CD4-positive, alpha-beta T cell (primary cell): ENCODE measurements at regions not wholly inside any gene's neighbourhood (a gene's known extent, or its start where the extent isn't known, plus 50 kb on each side); places are given as distances from the start of the nearest gene placed in this dataset.

Experiments used
- ATAC-seq: fragments of 200-7000 bp; cut with Tn5 transposase; one replicate; pipeline ENCODE4 v1.10.0; 2022; ENCODE audit warnings: mild to moderate bottlenecking; ENCODE audit not compliant: poor library complexity
- CTCF ChIA-PET: fragments of 350-600 bp; sonication (Branson Sonifier 250); formaldehyde crosslinking; loops from one replicate; lab custom pipeline; 2021; ENCODE audit warnings: antibody characterized with exemption, inconsistent platforms; lab: Charles Lee
- POLR2A ChIA-PET: fragments of 350-600 bp; sonication (Branson Sonifier 250); formaldehyde crosslinking; loops from one replicate; lab custom pipeline; 2021; ENCODE audit warnings: antibody characterized with exemption, inconsistent platforms; lab: Charles Lee
- DNase-seq, 14 experiments: peaks; one replicate each; pipeline ENCODE4 v3.0.0-alpha.2; 2013 to 2020; ENCODE audit warnings: mixed read lengths in 2 of 14
- H3K27ac ChIP-seq, 2 donors: one replicate each; pipeline versions ENCODE4 v1.5.1 to v1.7.0; 2013; ENCODE audit warnings: low read length in 2 of 2, low read depth in 1 of 2, mild to moderate bottlenecking in 1 of 2
- H3K27me3 ChIP-seq, 2 experiments: 1 replicate in 1 of 2; 2 replicates in 1 of 2; pipeline versions ENCODE4 v1.6.1 to v1.7.0; 2013; ENCODE audit warnings: low read length in 2 of 2, control low read depth in 1 of 2, mild to moderate bottlenecking in 1 of 2, moderate library complexity in 1 of 2; ENCODE audit not compliant: insufficient read depth in 2 of 2, control insufficient read depth in 1 of 2
- H3K36me3 ChIP-seq: one replicate; pipeline ENCODE4 v1.6.1; 2013; ENCODE audit warnings: low read length, control low read depth; ENCODE audit not compliant: insufficient read depth
- H3K4me1 ChIP-seq: one replicate; pipeline ENCODE4 v1.6.1; 2013; ENCODE audit warnings: low read length, control low read depth; ENCODE audit not compliant: insufficient read depth
- H3K4me3 ChIP-seq: one replicate; pipeline ENCODE4 v1.5.1; 2013; ENCODE audit warnings: mild to moderate bottlenecking, low read length, moderate library complexity
- H3K9me3 ChIP-seq, 2 experiments: 1 replicate in 1 of 2; 2 replicates in 1 of 2; pipeline versions ENCODE4 v1.6.1 to v1.7.0; 2013; ENCODE audit warnings: low read length in 2 of 2, mild to moderate bottlenecking in 2 of 2, control low read depth in 1 of 2, moderate library complexity in 1 of 2; ENCODE audit not compliant: control insufficient read depth in 1 of 2, insufficient read depth in 1 of 2
- H3K27ac Mint-ChIP-seq: one replicate; pipeline ENCODE4 v1.8.0; 2020; ENCODE audit warnings: mixed read lengths
- H3K27me3 Mint-ChIP-seq: one replicate; pipeline ENCODE4 v1.8.0; 2021; ENCODE audit warnings: mixed read lengths
- H3K36me3 Mint-ChIP-seq: one replicate; pipeline ENCODE4 v1.8.0; 2021; ENCODE audit warnings: low read depth, mixed read lengths
- H3K4me1 Mint-ChIP-seq: one replicate; pipeline ENCODE4 v1.8.0; 2021; ENCODE audit warnings: low read depth, mixed read lengths
- H3K4me3 Mint-ChIP-seq: one replicate; pipeline ENCODE4 v1.8.0; 2020; ENCODE audit warnings: mild to moderate bottlenecking, mixed read lengths
- H3K9me3 Mint-ChIP-seq: one replicate; pipeline ENCODE4 v1.8.0; 2020; ENCODE audit warnings: mixed read lengths
- CTCF ChIP-seq: fragments of 200-600 bp; IDR thresholded peaks from one replicate; pipeline ENCODE4 v1.8.0; 2022; ENCODE audit warnings: antibody characterized with exemption, mild to moderate bottlenecking
- intact Hi-C, 2 experiments: fragments of 100-400 bp; cut with DNase I in 1 of 2; cut with micrococcal nuclease in 1 of 2; formaldehyde crosslinking; loops; one replicate each; pipeline versions ENCODE4 v1.15.1 to v1.9.0; 2023 to 2025; cut with DNase I, micrococcal nuclease

- Mint-ChIP-seq H3K27me3 (peaks cover 5% of the 10 kb centered on the region), H3K9me3 (no peaks in the 10 kb centered on the region), H3K27ac (no peak overlapping the region), H3K4me3 (no peak overlapping the region), H3K36me3 (no peaks in the 10 kb centered on the region), H3K4me1 (no peaks in the 10 kb centered on the region)
- Histone ChIP-seq H3K4me3 (no peak overlapping the region), H3K4me1 (no peaks in the 10 kb centered on the region), H3K36me3 (no peaks in the 10 kb centered on the region), H3K27me3 (no peaks in the 10 kb centered on the region), H3K9me3 (no peaks in the 10 kb centered on the region), H3K27ac (no peak overlapping the region)
- intact Hi-C loops = no loop called here
- DNase-seq (no peak), ATAC-seq (no peak)
- POLR2A ChIA-PET = no interaction called here
- no peak for TF ChIP-seq CTCF
- CTCF ChIA-PET = no interaction called here
These were observed 176.6 kb upstream of the RAG2 start for GRCh38 chr11:36774603-36775002.

- intact Hi-C loops = no loop called here
- DNase-seq (no peak), ATAC-seq (no peak)
- ChIA-PET POLR2A (no interaction called here), CTCF (no interaction called here)
- Mint-ChIP-seq H3K4me3 (no peak overlapping the region), H3K27me3 (peaks cover 3% of the 10 kb centered on the region), H3K9me3 (no peaks in the 10 kb centered on the region), H3K36me3 (no peaks in the 10 kb centered on the region), H3K4me1 (no peaks in the 10 kb centered on the region), H3K27ac (no peak overlapping the region)
- Histone ChIP-seq H3K4me1 (no peaks in the 10 kb centered on the region), H3K27me3 (no peaks in the 10 kb centered on the region), H3K27ac (no peak overlapping the region), H3K4me3 (no peak overlapping the region), H3K9me3 (peaks cover 0 to 4% of the 10 kb centered on the region in 2 experiments), H3K36me3 (no peaks in the 10 kb centered on the region)
- no peak for TF ChIP-seq CTCF
These were observed 165.2 kb upstream of the RAG2 start for GRCh38 chr11:36763187-36763586.

- TF ChIP-seq CTCF = no peak
- CTCF ChIA-PET = no interaction called here
These were observed 159.0 kb upstream of the RAG2 start for GRCh38 chr11:36757075-36757474.

More at GRCh38 chr11:36757075-36757474, 159.0 kb upstream of the RAG2 start:
- ATAC-seq (no peak), DNase-seq (no peak)
- Histone ChIP-seq H3K27ac (no peak overlapping the region), H3K36me3 (no peaks in the 10 kb centered on the region), H3K27me3 (peaks cover 0 to 2% of the 10 kb centered on the region in 2 experiments), H3K9me3 (peaks cover 0 to 4% of the 10 kb centered on the region in 2 experiments), H3K4me3 (no peak overlapping the region), H3K4me1 (no peaks in the 10 kb centered on the region)
- POLR2A ChIA-PET = no interaction called here
- Mint-ChIP-seq H3K4me1 (no peaks in the 10 kb centered on the region), H3K27me3 (peaks cover 16% of the 10 kb centered on the region), H3K36me3 (no peaks in the 10 kb centered on the region), H3K4me3 (no peak overlapping the region), H3K9me3 (no peaks in the 10 kb centered on the region), H3K27ac (no peak overlapping the region)
- intact Hi-C loops = no loop called here
